Stomach (tissue), 8 donors: ENCODE measurements at regions not wholly inside any gene's neighbourhood (a gene's known extent, or its start where the extent isn't known, plus 50 kb on each side); places are given as distances from the start of the nearest gene placed in this dataset.

ENCODE experiments used
- DNase-seq, 2 donors: peaks; one replicate each; pipeline versions ENCODE4 v3.0.0 to v3.0.0-alpha.2; 2013 to 2019
- H3K27ac ChIP-seq, 5 donors: fragments of 200-600 bp in 4 of 5; sonication (generic) in 4 of 5; one replicate each; pipeline ENCODE4 v1.5.1; 2013 to 2019; ENCODE audit warnings: mild to moderate bottlenecking in 1 of 5, moderate library complexity in 1 of 5
- H3K27me3 ChIP-seq, 3 donors: fragments of 200-600 bp; sonication (generic); one replicate each; pipeline ENCODE4 v1.5.1; 2017 to 2019; ENCODE audit warnings: mixed run types in 1 of 3
- H3K36me3 ChIP-seq, 4 donors: fragments of 200-600 bp; sonication (generic); 1 replicate in 3 of 4; 2 replicates in 1 of 4; pipeline ENCODE4 v1.5.1; 2016 to 2019
- H3K4me1 ChIP-seq, 4 donors: fragments of 200-600 bp; sonication (generic); one replicate each; pipeline ENCODE4 v1.5.1; 2016 to 2019
- H3K4me3 ChIP-seq, 4 donors: fragments of 200-600 bp; sonication (generic) in 3 of 4; one replicate each; pipeline ENCODE4 v1.5.1; 2016 to 2019; ENCODE audit warnings: mild to moderate bottlenecking in 1 of 4
- H3K9me3 ChIP-seq, 4 donors: fragments of 200-600 bp; sonication (generic); one replicate each; pipeline ENCODE4 v1.5.1; 2016 to 2019
- EP300 ChIP-seq: sonication (generic); formaldehyde crosslinking; IDR thresholded peaks from one replicate; pipeline ENCODE4 v1.6.1; 2017; ENCODE audit warnings: antibody characterized with exemption
- POLR2A ChIP-seq, 4 donors: fragments of 450-650 bp; IDR thresholded peaks; one replicate each; pipeline ENCODE4 v1.6.1; 2016; ENCODE audit warnings: antibody characterized with exemption in 4 of 4, control low read depth in 2 of 4, mild to moderate bottlenecking in 1 of 4, moderate library complexity in 1 of 4
- POLR2AphosphoS5 ChIP-seq, 3 donors: sonication (generic); formaldehyde crosslinking; IDR thresholded peaks; one replicate each; pipeline ENCODE4 v1.6.1; 2016; ENCODE audit warnings: antibody characterized with exemption in 3 of 3
- WGBS, 5 donors: extraction: QIAGEN DNeasy Blood & Tissue Kit in 3 of 5; methylation state at CpG; one replicate each; pipeline versions ENCODE4 v1.1.5 to v1.1.7; 2013 to 2018; 5-methylcytosine and 5-hydroxymethylcytosine counted together
- intact Hi-C: fragments of 100-400 bp; cut with DNase I; formaldehyde crosslinking; loops from one replicate; pipeline ENCODE4 v1.15.1; 2023; ENCODE audit warnings: low total_unique reads
- TF ChIP-seq, protein P1 (sequence below), 7 experiments: fragments of 450-650 bp in 4 of 7; fragments of 200-600 bp in 3 of 7; sonication (generic) in 3 of 7; IDR thresholded peaks; one replicate each; pipeline ENCODE4 v1.5.1; 2016 to 2019; ENCODE audit warnings: antibody characterized with exemption in 7 of 7, control low read depth in 2 of 7, mild to moderate bottlenecking in 1 of 7
- donor health status: healthy with polysubstance abuse.
- donor health status: Bipolar disorder and iron deficiency.
- donor health status: healthy.

DNA sequence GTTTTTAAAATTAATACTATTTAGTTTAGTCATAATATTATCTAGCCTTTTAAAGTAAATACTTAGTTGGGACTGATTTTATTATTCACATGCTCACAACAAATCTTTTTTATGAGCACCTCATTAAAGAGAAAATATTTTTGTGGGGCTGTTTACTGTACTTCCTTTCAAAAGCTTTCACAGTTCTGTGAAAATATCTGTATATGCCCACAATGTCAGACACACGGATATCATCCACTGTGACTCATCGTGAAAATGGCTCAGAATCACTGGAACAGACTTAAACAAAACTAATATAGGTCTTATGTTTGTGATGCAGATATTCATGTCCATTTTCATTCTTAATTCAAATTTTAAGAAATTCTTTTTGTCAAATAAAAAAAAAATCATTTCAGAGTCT is 305.2 kb downstream of the RAB38 start:
- Histone ChIP-seq H3K36me3 (no peaks in the 10 kb centered on the region), H3K27me3 (no peaks in the 10 kb centered on the region), H3K4me1 (no peaks in the 10 kb centered on the region), H3K9me3 (no peaks in the 10 kb centered on the region), H3K27ac (no peak overlapping the region), H3K4me3 (no peak overlapping the region)
- WGBS, 5 donors, result 73 to 83% (median 77%) methylated on average over 2 of the region's 2 CpGs
- TF ChIP-seq, protein P1, sequence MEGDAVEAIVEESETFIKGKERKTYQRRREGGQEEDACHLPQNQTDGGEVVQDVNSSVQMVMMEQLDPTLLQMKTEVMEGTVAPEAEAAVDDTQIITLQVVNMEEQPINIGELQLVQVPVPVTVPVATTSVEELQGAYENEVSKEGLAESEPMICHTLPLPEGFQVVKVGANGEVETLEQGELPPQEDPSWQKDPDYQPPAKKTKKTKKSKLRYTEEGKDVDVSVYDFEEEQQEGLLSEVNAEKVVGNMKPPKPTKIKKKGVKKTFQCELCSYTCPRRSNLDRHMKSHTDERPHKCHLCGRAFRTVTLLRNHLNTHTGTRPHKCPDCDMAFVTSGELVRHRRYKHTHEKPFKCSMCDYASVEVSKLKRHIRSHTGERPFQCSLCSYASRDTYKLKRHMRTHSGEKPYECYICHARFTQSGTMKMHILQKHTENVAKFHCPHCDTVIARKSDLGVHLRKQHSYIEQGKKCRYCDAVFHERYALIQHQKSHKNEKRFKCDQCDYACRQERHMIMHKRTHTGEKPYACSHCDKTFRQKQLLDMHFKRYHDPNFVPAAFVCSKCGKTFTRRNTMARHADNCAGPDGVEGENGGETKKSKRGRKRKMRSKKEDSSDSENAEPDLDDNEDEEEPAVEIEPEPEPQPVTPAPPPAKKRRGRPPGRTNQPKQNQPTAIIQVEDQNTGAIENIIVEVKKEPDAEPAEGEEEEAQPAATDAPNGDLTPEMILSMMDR (IDR thresholded peaks at IDR 0.05), result no peak
- no peak for TF ChIP-seq EP300
- TF ChIP-seq POLR2AphosphoS5 (IDR thresholded peaks at IDR 0.05), result no peak
- no peak for TF ChIP-seq POLR2A (IDR thresholded peaks at IDR 0.05)
- DNase-seq, result no peak
- intact Hi-C loops, result no loop called here

DNA sequence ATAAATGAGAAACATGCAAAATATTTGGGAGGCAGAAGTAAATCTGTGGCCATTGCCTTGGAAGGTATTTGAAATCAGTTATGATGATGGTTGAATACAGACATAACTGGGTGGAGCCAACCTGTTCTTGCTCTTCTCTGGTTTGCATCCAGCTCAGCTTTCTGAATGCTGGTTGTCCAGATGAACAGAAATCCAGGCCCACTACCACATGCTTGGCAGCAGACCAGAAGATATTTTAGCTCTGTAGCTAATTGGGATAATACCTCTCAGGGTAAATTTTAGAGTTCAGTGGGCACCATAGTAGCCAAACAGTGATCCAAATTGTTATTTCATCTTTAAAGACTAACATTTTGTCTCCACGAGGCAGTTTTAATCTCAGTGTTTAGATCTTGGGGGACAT is 308.3 kb downstream of the RAB38 start:
- Histone ChIP-seq H3K27ac (no peak overlapping the region), H3K4me3 (no peak overlapping the region), H3K36me3 (no peaks in the 10 kb centered on the region), H3K9me3 (no peaks in the 10 kb centered on the region), H3K4me1 (no peaks in the 10 kb centered on the region), H3K27me3 (no peaks in the 10 kb centered on the region)
- TF ChIP-seq, protein P1 (IDR thresholded peaks at IDR 0.05), result no peak
- TF ChIP-seq EP300, result no peak
- TF ChIP-seq POLR2A (IDR thresholded peaks at IDR 0.05), result no peak
- no peak for TF ChIP-seq POLR2AphosphoS5 (IDR thresholded peaks at IDR 0.05)
- no peak for DNase-seq
- intact Hi-C loops, result no loop called here
- 54 to 82% (median 64%) methylated on average over 1 of the region's 1 CpG for WGBS, 5 donors

DNA sequence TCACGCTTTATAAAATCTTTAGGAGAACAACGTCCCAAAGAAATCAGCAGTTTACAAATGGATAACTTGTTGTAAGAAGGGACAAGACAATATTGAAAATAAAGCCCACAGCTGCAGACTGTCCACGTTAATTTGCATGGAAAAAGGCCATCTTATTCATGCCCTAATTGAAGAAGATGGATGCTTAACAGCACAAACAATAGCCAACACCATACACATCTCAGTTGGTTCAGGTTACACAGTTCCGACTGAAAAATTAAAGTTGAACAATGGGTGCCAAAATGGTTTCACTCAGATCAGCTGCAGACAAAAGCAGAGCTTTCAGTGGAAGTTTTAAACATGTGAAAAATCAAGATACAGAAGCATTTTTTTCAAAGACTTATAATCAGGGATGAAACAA is 314.2 kb downstream of the RAB38 start:
- WGBS, 5 donors, result 68 to 75% (median 75%) methylated on average over 4 of the region's 4 CpGs
- peaks cover 0 to 7% (median 0%) of the 10 kb centered on the region in 4 donors for H3K4me1 ChIP-seq
- H3K9me3 ChIP-seq, result no peaks in the 10 kb centered on the region
- H3K27ac ChIP-seq, result no peak overlapping the region
- no peaks in the 10 kb centered on the region for H3K27me3 ChIP-seq
- TF ChIP-seq POLR2AphosphoS5 (IDR thresholded peaks at IDR 0.05) (no peak), POLR2A (IDR thresholded peaks at IDR 0.05) (no peak)
- H3K4me3 ChIP-seq, result no peak overlapping the region
- intact Hi-C loops, result no loop called here
- no peak for DNase-seq
- no peaks in the 10 kb centered on the region for H3K36me3 ChIP-seq

DNA sequence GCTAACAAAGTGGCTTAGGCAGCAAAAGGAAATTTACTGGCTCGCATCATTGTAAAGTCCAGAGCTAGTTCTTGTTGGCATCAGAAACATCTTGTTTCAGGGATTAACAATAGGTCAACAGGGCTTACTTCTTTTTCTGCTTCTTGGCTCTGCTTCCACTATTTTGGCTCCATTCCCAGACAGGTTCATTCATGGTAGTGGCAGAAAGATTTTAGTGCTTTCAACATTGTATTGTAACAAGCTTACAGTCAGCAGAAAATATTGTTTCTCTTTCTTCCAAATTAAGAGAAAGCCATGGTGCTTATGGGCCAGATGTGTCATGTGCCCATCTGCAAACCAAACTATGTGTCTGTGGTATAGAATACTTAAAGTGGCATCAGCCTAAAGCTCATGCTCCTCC is 315.6 kb downstream of the RAB38 start:
- WGBS, 5 donors, result 23 to 41% (median 26%) methylated on average over 1 of the region's 1 CpG
- Histone ChIP-seq H3K4me1 (peaks cover 0 to 7% (median 0%) of the 10 kb centered on the region in 4 donors), H3K36me3 (no peaks in the 10 kb centered on the region), H3K4me3 (no peak overlapping the region), H3K27me3 (no peaks in the 10 kb centered on the region), H3K9me3 (no peaks in the 10 kb centered on the region), H3K27ac (no peak overlapping the region)
- intact Hi-C loops, result no loop called here
- DNase-seq, result peak; percentile 25 to 46
- TF ChIP-seq EP300 (no peak), POLR2AphosphoS5 (IDR thresholded peaks at IDR 0.05) (no peak), POLR2A (IDR thresholded peaks at IDR 0.05) (no peak)
- TF ChIP-seq, protein P1 (IDR thresholded peaks at IDR 0.05), result no peak

DNA sequence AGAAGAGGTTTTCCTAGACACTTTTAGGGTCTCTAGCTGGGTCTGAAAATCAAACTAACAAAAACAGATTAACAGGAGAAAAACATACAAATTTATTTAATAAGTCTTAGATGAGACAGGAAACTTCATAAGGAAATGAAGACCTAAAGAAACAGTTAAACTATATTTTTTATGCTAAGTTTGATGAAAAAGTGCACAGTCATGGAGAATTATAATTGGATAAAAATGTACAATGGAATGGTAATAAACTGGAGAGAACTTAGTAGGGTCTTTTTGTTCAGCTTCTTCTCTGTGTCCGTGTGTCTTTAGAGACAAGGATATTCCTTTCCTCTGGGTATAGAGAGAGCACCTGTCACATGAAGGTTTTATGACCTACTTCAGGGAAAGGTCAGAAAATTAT is 323.4 kb downstream of the RAB38 start:
- intact Hi-C loops, result no loop called here
- 62 to 89% (median 83%) methylated on average over 1 of the region's 1 CpG for WGBS, 5 donors

More for the DNA sequence above, 323.4 kb downstream of the RAB38 start:
- no peaks in the 10 kb centered on the region for H3K27me3 ChIP-seq
- H3K27ac ChIP-seq, result no peak overlapping the region
- no peaks in the 10 kb centered on the region for H3K36me3 ChIP-seq
- DNase-seq, result no peak
- H3K4me1 ChIP-seq, result no peaks in the 10 kb centered on the region
- no peak for TF ChIP-seq EP300
- TF ChIP-seq POLR2A (IDR thresholded peaks at IDR 0.05), result no peak
- TF ChIP-seq, protein P1 (IDR thresholded peaks at IDR 0.05), result no peak
- no peak overlapping the region for H3K4me3 ChIP-seq
- no peaks in the 10 kb centered on the region for H3K9me3 ChIP-seq
